Activated CD4-positive, alpha-beta memory T cell treated with anti-CD3 and anti-CD28 coated beads for 36 hours (primary cell): ENCODE measurements at regions not wholly inside any gene's neighbourhood (a gene's known extent, or its start where the extent isn't known, plus 50 kb on each side); places are given as distances from the start of the nearest gene placed in this dataset.
A peak's percentile ranks its signal among the peaks of the same experiment; 100 is the strongest.
"Not testable (repeated sequence)": the region's sequence is repeated elsewhere in the genome, so short reads cannot be mapped to it uniquely, and the experiment has no call there.

Experiments
- CTCF ChIA-PET: fragments of 350-600 bp; sonication (Branson Sonifier 250); formaldehyde crosslinking; loops from one replicate; lab custom pipeline; 2021; ENCODE audit warnings: antibody characterized with exemption, inconsistent platforms; lab: Charles Lee
- POLR2A ChIA-PET: fragments of 350-600 bp; sonication (Branson Sonifier 250); formaldehyde crosslinking; loops from one replicate; lab custom pipeline; 2021; ENCODE audit warnings: antibody characterized with exemption; lab: Charles Lee
- DNase-seq: peaks from one replicate; pipeline ENCODE4 v3.0.0-alpha.2; 2020
- H3K27ac Mint-ChIP-seq: one replicate; pipeline ENCODE4 v1.8.0; 2021; ENCODE audit warnings: mixed read lengths
- H3K27me3 Mint-ChIP-seq: one replicate; pipeline ENCODE4 v1.8.0; 2021; ENCODE audit warnings: mixed read lengths
- H3K36me3 Mint-ChIP-seq: one replicate; pipeline ENCODE4 v1.8.0; 2021; ENCODE audit warnings: mixed read lengths
- H3K4me1 Mint-ChIP-seq: one replicate; pipeline ENCODE4 v1.8.0; 2021; ENCODE audit warnings: low read depth, mixed read lengths
- H3K4me3 Mint-ChIP-seq: one replicate; pipeline ENCODE4 v1.8.0; 2021; ENCODE audit warnings: mild to moderate bottlenecking, mixed read lengths
- H3K9me3 Mint-ChIP-seq: one replicate; pipeline ENCODE4 v1.8.0; 2021; ENCODE audit warnings: mixed read lengths
- intact Hi-C: fragments of 100-400 bp; cut with micrococcal nuclease; formaldehyde crosslinking; loops from one replicate; pipeline ENCODE4 v1.15.1; 2023

GRCh38 chr4:188707036-188707435 is 567.8 kb downstream of the TRIML1 start:
- H3K27ac Mint-ChIP-seq, result no peak overlapping the region
- POLR2A ChIA-PET, result no interaction called here
- CTCF ChIA-PET, result no interaction called here
- H3K36me3 Mint-ChIP-seq, result no peaks in the 10 kb centered on the region
- intact Hi-C loops, result no loop called here
- no peaks in the 10 kb centered on the region for H3K4me1 Mint-ChIP-seq
- no peak overlapping the region for H3K4me3 Mint-ChIP-seq
- peaks cover 15% of the 10 kb centered on the region for H3K9me3 Mint-ChIP-seq
- no peak for DNase-seq
- H3K27me3 Mint-ChIP-seq, result no peaks in the 10 kb centered on the region

GRCh38 chr4:188714501-188714900 is 575.3 kb downstream of the TRIML1 start:
- H3K9me3 Mint-ChIP-seq, result peaks cover 7% of the 10 kb centered on the region

GRCh38 chr4:188714907-188715306 is 575.7 kb downstream of the TRIML1 start:
- intact Hi-C loops, result no loop called here
- H3K4me1 Mint-ChIP-seq, result no peaks in the 10 kb centered on the region
- ChIA-PET CTCF (no interaction called here), POLR2A (no interaction called here)
- no peak overlapping the region for H3K4me3 Mint-ChIP-seq
- no peak overlapping the region for H3K27ac Mint-ChIP-seq
- H3K36me3 Mint-ChIP-seq, result no peaks in the 10 kb centered on the region
- H3K27me3 Mint-ChIP-seq, result no peaks in the 10 kb centered on the region
- DNase-seq, result no peak
- H3K9me3 Mint-ChIP-seq, result peaks cover 4% of the 10 kb centered on the region

More at GRCh38 chr4:188714501-188714900, 575.3 kb downstream of the TRIML1 start:
- ChIA-PET POLR2A (no interaction called here), CTCF (no interaction called here)
- Mint-ChIP-seq H3K36me3 (no peaks in the 10 kb centered on the region), H3K4me1 (no peaks in the 10 kb centered on the region), H3K4me3 (no peak overlapping the region), H3K27me3 (no peaks in the 10 kb centered on the region), H3K27ac (no peak overlapping the region)
- intact Hi-C loops, result no loop called here
- DNase-seq, result no peak

DNA sequence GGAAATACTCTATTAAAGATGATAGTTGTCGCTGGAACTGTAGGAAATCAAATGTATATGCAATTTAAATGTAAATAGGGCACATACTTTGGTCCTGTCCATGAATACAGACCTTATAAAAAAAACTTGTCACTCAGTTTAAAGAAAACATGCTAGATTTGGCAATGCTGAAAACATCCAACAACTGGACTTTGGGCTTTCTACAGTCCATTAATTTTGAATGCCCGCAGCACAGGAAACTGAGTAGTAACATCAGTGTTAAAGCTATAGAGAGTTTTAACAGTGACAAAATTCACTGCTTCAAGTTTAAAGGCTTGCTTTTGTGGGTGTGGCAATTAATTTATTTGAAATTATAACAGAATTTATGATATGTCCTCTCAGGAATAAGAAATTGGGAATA is 578.4 kb downstream of the TRIML1 start:
- ChIA-PET POLR2A (no interaction called here), CTCF (no interaction called here)
- H3K9me3 Mint-ChIP-seq, result peaks cover 15% of the 10 kb centered on the region
- no peaks in the 10 kb centered on the region for H3K4me1 Mint-ChIP-seq
- intact Hi-C loops, result no loop called here
- no peak overlapping the region for H3K4me3 Mint-ChIP-seq
- H3K36me3 Mint-ChIP-seq, result no peaks in the 10 kb centered on the region
- H3K27ac Mint-ChIP-seq, result no peak overlapping the region
- H3K27me3 Mint-ChIP-seq, result no peaks in the 10 kb centered on the region
- no peak for DNase-seq

GRCh38 chr4:188719794-188720193 is 580.6 kb downstream of the TRIML1 start:
- no peaks in the 10 kb centered on the region for H3K27me3 Mint-ChIP-seq
- CTCF ChIA-PET, result no interaction called here
- no peaks in the 10 kb centered on the region for H3K4me1 Mint-ChIP-seq
- intact Hi-C loops, result no loop called here
- H3K36me3 Mint-ChIP-seq, result no peaks in the 10 kb centered on the region
- H3K4me3 Mint-ChIP-seq, result no peak overlapping the region
- peaks cover 15% of the 10 kb centered on the region for H3K9me3 Mint-ChIP-seq
- POLR2A ChIA-PET, result no interaction called here
- no peak for DNase-seq
- no peak overlapping the region for H3K27ac Mint-ChIP-seq

DNA sequence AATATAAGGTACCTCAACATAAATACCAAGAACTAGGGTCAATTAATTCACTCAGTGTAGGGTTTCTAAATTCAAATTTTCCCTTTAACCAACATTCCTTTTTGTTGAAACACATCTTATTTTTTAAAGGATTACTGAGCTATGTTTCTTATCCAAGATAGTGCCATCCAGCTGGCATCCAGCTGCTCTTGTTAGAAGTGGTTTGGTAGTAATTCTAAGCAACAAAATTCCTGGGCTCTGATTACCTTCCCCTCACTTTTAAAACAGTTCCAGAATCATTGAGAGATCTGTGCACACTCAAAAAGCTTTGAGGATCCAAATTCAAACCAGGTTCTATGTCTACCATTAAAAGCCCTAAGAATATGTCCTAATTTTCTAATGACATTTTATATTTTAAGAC is 583.7 kb downstream of the TRIML1 start:
- peaks cover 15% of the 10 kb centered on the region for H3K9me3 Mint-ChIP-seq
- intact Hi-C loops, result no loop called here
- POLR2A ChIA-PET, result interaction anchor here (0.5 kb wide), 1 partner anchor 1831 kb away, joined by 5 read pairs; no protein-coding TSS in a partner anchor

GRCh38 chr4:188727746-188728145 is 588.5 kb downstream of the TRIML1 start:
- H3K27ac Mint-ChIP-seq, result no peak overlapping the region
- no peaks in the 10 kb centered on the region for H3K36me3 Mint-ChIP-seq
- POLR2A ChIA-PET, result no interaction called here
- H3K4me1 Mint-ChIP-seq, result no peaks in the 10 kb centered on the region
- intact Hi-C loops, result no loop called here
- no peak overlapping the region for H3K4me3 Mint-ChIP-seq
- DNase-seq, result no peak
- H3K9me3 Mint-ChIP-seq, result peaks cover 21% of the 10 kb centered on the region
- CTCF ChIA-PET, result no interaction called here
- no peaks in the 10 kb centered on the region for H3K27me3 Mint-ChIP-seq

More for the DNA sequence above, 583.7 kb downstream of the TRIML1 start:
- CTCF ChIA-PET, result interaction anchor here (0.7 kb wide), 1 partner anchor 30 kb away, joined by 3 read pairs; no protein-coding TSS in a partner anchor
- H3K27ac Mint-ChIP-seq, result no peak overlapping the region
- no peaks in the 10 kb centered on the region for H3K36me3 Mint-ChIP-seq
- H3K4me3 Mint-ChIP-seq, result no peak overlapping the region
- no peak for DNase-seq
- no peaks in the 10 kb centered on the region for H3K4me1 Mint-ChIP-seq
- no peaks in the 10 kb centered on the region for H3K27me3 Mint-ChIP-seq

GRCh38 chr4:188728359-188728758 is 589.1 kb downstream of the TRIML1 start:
- no peak for DNase-seq
- Mint-ChIP-seq H3K4me1 (no peaks in the 10 kb centered on the region), H3K27ac (no peak overlapping the region), H3K27me3 (no peaks in the 10 kb centered on the region), H3K36me3 (no peaks in the 10 kb centered on the region), H3K4me3 (no peak overlapping the region), H3K9me3 (peaks cover 23% of the 10 kb centered on the region)
- POLR2A ChIA-PET, result no interaction called here
- CTCF ChIA-PET, result no interaction called here
- intact Hi-C loops, result no loop called here

DNA sequence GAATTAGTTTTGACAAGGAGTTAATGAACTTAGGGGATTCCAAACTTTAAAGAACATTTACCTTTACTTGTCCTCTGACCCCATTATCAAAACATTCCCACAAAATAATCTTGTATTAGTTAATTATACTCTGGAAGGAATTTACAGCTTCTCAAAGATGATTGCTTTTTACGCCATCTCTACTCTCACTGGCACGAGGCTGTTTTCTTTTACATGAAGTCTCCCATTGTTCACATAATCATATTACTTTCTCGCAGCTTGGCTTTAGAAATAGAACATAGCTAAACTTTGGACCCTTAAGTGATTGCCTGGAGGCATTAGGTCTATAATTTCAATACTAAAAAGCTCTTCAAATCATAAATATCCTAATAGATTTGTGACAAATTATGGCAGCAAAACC is 592.9 kb downstream of the TRIML1 start:
- Mint-ChIP-seq H3K4me1 (no peaks in the 10 kb centered on the region), H3K36me3 (no peaks in the 10 kb centered on the region), H3K27ac (no peak overlapping the region), H3K27me3 (no peaks in the 10 kb centered on the region), H3K4me3 (no peak overlapping the region), H3K9me3 (peaks cover 27% of the 10 kb centered on the region)
- ChIA-PET CTCF (no interaction called here), POLR2A (no interaction called here)
- DNase-seq, result no peak
- intact Hi-C loops, result no loop called here

- H3K9me3 Mint-ChIP-seq, result peaks cover 27% of the 10 kb centered on the region
- ChIA-PET POLR2A (no interaction called here), CTCF (no interaction called here)
- no peaks in the 10 kb centered on the region for H3K36me3 Mint-ChIP-seq
- DNase-seq, result no peak
- no peaks in the 10 kb centered on the region for H3K4me1 Mint-ChIP-seq
- intact Hi-C loops, result no loop called here
- no peaks in the 10 kb centered on the region for H3K27me3 Mint-ChIP-seq
- H3K4me3 Mint-ChIP-seq, result no peak overlapping the region
- H3K27ac Mint-ChIP-seq, result no peak overlapping the region
Observed at GRCh38 chr4:188735082-188735481, 595.8 kb downstream of the TRIML1 start.

DNA sequence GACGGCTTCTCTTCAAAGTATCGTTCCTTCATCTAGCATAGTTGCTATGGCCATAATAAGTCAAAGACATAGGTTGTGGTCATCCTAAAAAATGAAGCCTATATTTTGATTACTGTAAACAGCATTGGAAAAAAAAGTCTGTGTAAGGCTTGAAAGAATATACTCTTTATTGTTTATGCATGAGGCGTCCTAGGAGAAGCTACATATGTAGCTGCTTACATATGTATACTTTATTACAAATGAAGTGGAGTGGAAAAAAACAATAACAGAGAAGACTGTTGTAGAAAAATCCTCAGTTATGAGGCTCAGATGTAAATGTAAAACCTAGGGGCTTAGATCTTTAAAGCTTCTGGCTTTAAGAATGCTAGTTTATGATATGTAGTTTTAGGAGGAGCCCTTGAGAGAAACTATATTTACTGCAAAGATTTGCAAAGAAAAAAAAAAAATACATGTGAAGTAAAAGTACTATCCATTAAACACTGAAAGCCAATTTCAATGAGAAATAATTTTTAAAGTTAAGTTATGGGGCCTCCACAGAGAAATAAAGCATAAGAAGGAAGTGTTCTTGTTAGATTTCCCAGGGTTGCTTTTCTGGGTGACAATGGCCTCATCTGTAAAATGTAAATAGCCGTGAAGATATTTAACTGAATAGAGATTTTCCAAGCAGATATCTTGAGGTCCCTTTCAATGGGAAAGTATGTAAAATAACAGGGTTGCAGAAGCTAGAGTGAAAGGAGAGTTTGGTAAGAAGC is 598.2 kb downstream of the TRIML1 start:
- Mint-ChIP-seq H3K36me3 (no peaks in the 10 kb centered on the region), H3K4me1 (no peaks in the 10 kb centered on the region), H3K27ac (no peak overlapping the region), H3K4me3 (no peak overlapping the region), H3K27me3 (no peaks in the 10 kb centered on the region), H3K9me3 (peaks cover 17% of the 10 kb centered on the region)
- CTCF ChIA-PET, result no interaction called here
- POLR2A ChIA-PET, result no interaction called here
- no peak for DNase-seq
- intact Hi-C loops, result no loop called here

DNA sequence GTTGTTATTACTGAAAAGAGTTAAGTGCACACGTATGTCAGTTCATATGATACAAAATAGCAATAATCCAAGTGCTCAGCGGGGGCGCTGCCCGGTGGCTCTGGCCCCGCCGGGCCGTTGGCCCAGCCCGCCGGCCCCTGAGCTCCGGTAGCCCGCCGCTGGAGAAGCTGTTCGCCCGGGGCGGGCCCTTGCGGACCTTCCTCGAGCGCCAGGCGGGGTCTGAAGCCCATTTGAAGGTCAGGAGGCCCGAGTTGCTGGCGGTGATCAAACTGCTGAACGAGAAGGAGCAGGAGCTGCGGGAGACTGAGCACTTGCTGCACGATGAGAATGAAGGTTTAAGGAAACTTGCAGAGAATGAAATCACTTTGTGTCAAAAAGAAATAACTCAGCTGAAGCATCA is 599.0 kb downstream of the TRIML1 start:
- POLR2A ChIA-PET, H3K27ac Mint-ChIP-seq, H3K27me3 Mint-ChIP-seq, CTCF ChIA-PET, H3K4me3 Mint-ChIP-seq, H3K36me3 Mint-ChIP-seq, H3K4me1 Mint-ChIP-seq, intact Hi-C loops: not testable (repeated sequence)
- peak; percentile 9 for DNase-seq
- H3K9me3 Mint-ChIP-seq, result peaks cover 15% of the 10 kb centered on the region

DNA sequence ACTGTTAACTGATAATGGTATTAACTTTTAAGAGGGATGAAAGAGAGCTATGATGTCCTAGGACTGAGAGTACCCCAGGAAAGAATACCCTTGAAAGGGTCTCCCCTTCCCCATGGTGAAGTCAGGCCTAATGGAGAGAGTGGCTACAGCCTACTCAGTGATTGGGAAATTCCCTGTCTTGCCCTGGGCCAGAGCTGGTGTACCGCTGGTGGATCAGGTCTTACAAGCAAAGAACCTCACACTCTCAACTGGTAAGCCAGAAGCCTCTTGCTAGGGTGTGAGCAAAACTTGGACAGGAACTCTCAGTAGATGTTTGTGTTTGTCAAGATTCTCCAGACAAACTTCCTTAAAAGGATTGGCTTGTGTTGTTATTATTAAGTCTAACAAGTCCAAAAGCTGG is 600.9 kb downstream of the TRIML1 start:
- H3K4me3 Mint-ChIP-seq, CTCF ChIA-PET, H3K4me1 Mint-ChIP-seq, intact Hi-C loops, H3K27me3 Mint-ChIP-seq, H3K27ac Mint-ChIP-seq, H3K36me3 Mint-ChIP-seq, POLR2A ChIA-PET, DNase-seq: not testable (repeated sequence)
- H3K9me3 Mint-ChIP-seq, result peaks cover 13% of the 10 kb centered on the region
